ENCODE measurements at regions not wholly inside any gene's neighbourhood (a gene's known extent, or its start where the extent isn't known, plus 50 kb on each side); places are given as distances from the start of the nearest gene placed in this dataset.
A peak's percentile ranks its signal among the peaks of the same experiment; 100 is the strongest.
"Not testable (repeated sequence)": the region's sequence is repeated elsewhere in the genome, so short reads cannot be mapped to it uniquely, and the experiment has no call there.

GRCh38 chr11:29161191-29161590, 855.6 kb downstream of the KCNA4 start:
- TF ChIP-seq CTCF (IDR thresholded peaks at IDR 0.05), result no peak
- H3K27ac ChIP-seq, result no peak overlapping the region
- peaks cover 0 to 4% (median 0%) of the 10 kb centered on the region in 11 donors for H3K9me3 ChIP-seq
- DNase-seq, result no peak
- no peaks in the 10 kb centered on the region for H3K4me1 ChIP-seq
- H3K4me3 ChIP-seq, result no peak overlapping the region
- H3K36me3 ChIP-seq, result no peaks in the 10 kb centered on the region
- ATAC-seq, result no peak
- H3K27me3 ChIP-seq, result no peaks in the 10 kb centered on the region
- WGBS, 2 donors, result 69 to 89% methylated on average over 1 of the region's 1 CpG
- intact Hi-C loops (cut with DNase I), result no loop called here

GRCh38 chr11:29159552-29160465, 857.0 kb downstream of the KCNA4 start:
- peak in 7 of 9 donors; percentile 5 to 54 (median 35) for TF ChIP-seq CTCF (IDR thresholded peaks at IDR 0.05)
- Histone ChIP-seq H3K36me3 (no peaks in the 10 kb centered on the region), H3K4me1 (no peaks in the 10 kb centered on the region), H3K4me3 (no peak overlapping the region), H3K27ac (no peak overlapping the region), H3K27me3 (no peaks in the 10 kb centered on the region), H3K9me3 (peaks cover 0 to 5% (median 0%) of the 10 kb centered on the region in 11 donors)
- 43 to 45% methylated on average over 6 of the region's 6 CpGs for WGBS, 2 donors
- DNase-seq (no peak), ATAC-seq (no peak)
- intact Hi-C loops (cut with DNase I), result no loop called here

DNA sequence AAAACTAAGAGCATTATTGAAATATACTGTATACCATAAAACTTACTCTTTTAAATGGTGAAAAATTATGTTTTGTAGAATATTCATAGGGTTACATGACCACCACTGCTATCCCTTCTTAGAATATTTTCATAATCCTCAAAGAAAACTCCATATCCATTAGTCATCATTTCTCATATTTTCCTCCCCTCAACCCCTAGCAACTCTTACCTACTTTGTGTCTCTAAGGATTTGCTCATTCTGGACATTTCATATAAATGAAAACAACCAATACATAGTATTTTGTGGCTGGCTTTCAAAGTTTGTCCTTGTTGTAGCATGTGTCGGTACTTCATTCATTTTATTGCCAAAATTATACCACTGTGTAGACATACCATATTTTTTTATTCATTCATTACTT, 863.8 kb downstream of the KCNA4 start:
- ATAC-seq (no peak), DNase-seq (no peak)
- H3K4me1 ChIP-seq, result no peaks in the 10 kb centered on the region
- no peaks in the 10 kb centered on the region for H3K27me3 ChIP-seq
- WGBS, 2 donors, result 81 to 85% methylated on average over 1 of the region's 1 CpG
- peaks cover 0 to 22% (median 7%) of the 10 kb centered on the region in 11 donors for H3K9me3 ChIP-seq
- no peak for TF ChIP-seq CTCF (IDR thresholded peaks at IDR 0.05)
- H3K4me3 ChIP-seq, result no peak overlapping the region
- no peaks in the 10 kb centered on the region for H3K36me3 ChIP-seq
- intact Hi-C loops (cut with DNase I), result no loop called here
- no peak overlapping the region for H3K27ac ChIP-seq

DNA sequence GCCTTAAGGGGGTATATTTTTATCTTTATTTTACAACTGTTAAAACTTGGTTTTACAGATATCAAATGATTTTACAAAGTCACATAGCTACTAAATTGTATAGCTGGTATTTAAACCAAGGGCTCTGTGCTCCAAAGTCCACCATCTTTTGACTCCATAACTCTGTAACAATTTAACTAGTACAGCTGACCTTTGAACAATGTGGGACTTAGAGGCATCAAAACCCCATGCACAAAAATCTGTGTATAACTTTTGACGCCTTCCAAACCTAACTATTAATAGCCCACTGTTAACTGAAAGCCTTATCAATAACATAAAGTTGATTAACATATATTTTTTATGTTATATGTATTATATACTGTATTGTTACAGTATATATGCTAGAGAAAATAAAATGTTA, 874.3 kb downstream of the KCNA4 start:
- not testable (repeated sequence) for ATAC-seq, H3K4me1 ChIP-seq
- WGBS, 2 donors, result 72 to 74% methylated on average over 1 of the region's 1 CpG

GRCh38 chr11:29135504-29135903, 881.3 kb downstream of the KCNA4 start:
- no peak for TF ChIP-seq CTCF (IDR thresholded peaks at IDR 0.05)
- Histone ChIP-seq H3K27me3 (no peaks in the 10 kb centered on the region), H3K4me3 (no peak overlapping the region), H3K4me1 (no peaks in the 10 kb centered on the region), H3K36me3 (no peaks in the 10 kb centered on the region), H3K9me3 (peaks cover 0 to 2% (median 0%) of the 10 kb centered on the region in 11 donors), H3K27ac (no peak overlapping the region)
- no peak for ATAC-seq
- WGBS, 2 donors, result 48 to 61% methylated on average over 1 of the region's 1 CpG
- intact Hi-C loops (cut with DNase I), result no loop called here
- DNase-seq, result no peak

More for the DNA sequence above, 874.3 kb downstream of the KCNA4 start:
- H3K27me3 ChIP-seq; H3K36me3 ChIP-seq; DNase-seq; H3K4me3 ChIP-seq; H3K9me3 ChIP-seq; H3K27ac ChIP-seq; intact Hi-C loops (cut with DNase I): not testable (repeated sequence)
